ENCODE measurements at regions not wholly inside any gene's neighbourhood (a gene's known extent, or its start where the extent isn't known, plus 50 kb on each side); places are given as distances from the start of the nearest gene placed in this dataset.
"Not testable (repeated sequence)": the region's sequence is repeated elsewhere in the genome, so short reads cannot be mapped to it uniquely, and the experiment has no call there.

- Histone ChIP-seq H3K27me3 (ENCODE audit: control insufficient read depth, insufficient read depth, low read length) (no peaks in the 10 kb centered on the region), H3K9me3 (ENCODE audit: control insufficient read depth, insufficient read depth, low read length) (no peaks in the 10 kb centered on the region), H3K27ac (ENCODE audit: low read depth, low read length) (no peak overlapping the region), H3K4me3 (ENCODE audit: low read depth, low read length) (no peak overlapping the region), H3K9ac (ENCODE audit: low read depth, low read length) (no peak overlapping the region), H3K36me3 (ENCODE audit: control insufficient read depth, insufficient read depth, low read length) (no peaks in the 10 kb centered on the region), H3K4me1 (ENCODE audit: control insufficient read depth, insufficient read depth, low read length) (no peaks in the 10 kb centered on the region)
Observed at GRCh38 chr13:46498650-46499049, 54.3 kb upstream of the LRCH1 start.

- no peaks in the 10 kb centered on the region for H3K36me3 ChIP-seq (ENCODE audit: control insufficient read depth, insufficient read depth, low read length)
- H3K27me3 ChIP-seq (ENCODE audit: control insufficient read depth, insufficient read depth, low read length), result no peaks in the 10 kb centered on the region
- no peaks in the 10 kb centered on the region for H3K9me3 ChIP-seq (ENCODE audit: control insufficient read depth, insufficient read depth, low read length)
- no peak overlapping the region for H3K4me3 ChIP-seq (ENCODE audit: low read depth, low read length)
- H3K27ac ChIP-seq (ENCODE audit: low read depth, low read length), result no peak overlapping the region
- no peak overlapping the region for H3K9ac ChIP-seq (ENCODE audit: low read depth, low read length)
- no peaks in the 10 kb centered on the region for H3K4me1 ChIP-seq (ENCODE audit: control insufficient read depth, insufficient read depth, low read length)
Observed at GRCh38 chr13:46496086-46496485, 56.9 kb upstream of the LRCH1 start.

- H3K27ac ChIP-seq (ENCODE audit: low read depth, low read length), result no peak overlapping the region
- no peak overlapping the region for H3K4me3 ChIP-seq (ENCODE audit: low read depth, low read length)
- no peak overlapping the region for H3K9ac ChIP-seq (ENCODE audit: low read depth, low read length)
Observed at GRCh38 chr13:46495651-46496050, 57.3 kb upstream of the LRCH1 start.

GRCh38 chr13:46495066-46495465 lies 57.9 kb upstream of the LRCH1 start:
- H3K4me1 ChIP-seq (ENCODE audit: control insufficient read depth, insufficient read depth, low read length), result peaks cover 4% of the 10 kb centered on the region; the same call in 1 of the 2 replicates
- H3K9me3 ChIP-seq (ENCODE audit: control insufficient read depth, insufficient read depth, low read length), result no peaks in the 10 kb centered on the region
- no peak overlapping the region for H3K9ac ChIP-seq (ENCODE audit: low read depth, low read length)

More at GRCh38 chr13:46495651-46496050, 57.3 kb upstream of the LRCH1 start:
- Histone ChIP-seq H3K9me3 (ENCODE audit: control insufficient read depth, insufficient read depth, low read length) (no peaks in the 10 kb centered on the region), H3K36me3 (ENCODE audit: control insufficient read depth, insufficient read depth, low read length) (no peaks in the 10 kb centered on the region), H3K27me3 (ENCODE audit: control insufficient read depth, insufficient read depth, low read length) (no peaks in the 10 kb centered on the region), H3K4me1 (ENCODE audit: control insufficient read depth, insufficient read depth, low read length) (no peaks in the 10 kb centered on the region)

GRCh38 chr13:46492946-46493345 lies 60.0 kb upstream of the LRCH1 start:
- H3K36me3 ChIP-seq (ENCODE audit: control insufficient read depth, insufficient read depth, low read length), result no peaks in the 10 kb centered on the region
- no peaks in the 10 kb centered on the region for H3K27me3 ChIP-seq (ENCODE audit: control insufficient read depth, insufficient read depth, low read length)
- no peak overlapping the region for H3K4me3 ChIP-seq (ENCODE audit: low read depth, low read length)
- no peak overlapping the region for H3K9ac ChIP-seq (ENCODE audit: low read depth, low read length)
- H3K4me1 ChIP-seq (ENCODE audit: control insufficient read depth, insufficient read depth, low read length), result peaks cover 9% of the 10 kb centered on the region; the same call in 1 of the 2 replicates
- H3K27ac ChIP-seq (ENCODE audit: low read depth, low read length), result no peak overlapping the region
- no peaks in the 10 kb centered on the region for H3K9me3 ChIP-seq (ENCODE audit: control insufficient read depth, insufficient read depth, low read length)

More at GRCh38 chr13:46495066-46495465, 57.9 kb upstream of the LRCH1 start:
- H3K4me3 ChIP-seq (ENCODE audit: low read depth, low read length), result no peak overlapping the region
- H3K36me3 ChIP-seq (ENCODE audit: control insufficient read depth, insufficient read depth, low read length), result no peaks in the 10 kb centered on the region
- no peaks in the 10 kb centered on the region for H3K27me3 ChIP-seq (ENCODE audit: control insufficient read depth, insufficient read depth, low read length)
- no peak overlapping the region for H3K27ac ChIP-seq (ENCODE audit: low read depth, low read length)

GRCh38 chr13:46491641-46492040 lies 61.3 kb upstream of the LRCH1 start:
- Histone ChIP-seq H3K4me1 (ENCODE audit: control insufficient read depth, insufficient read depth, low read length) (peaks cover 9% of the 10 kb centered on the region; the same call in 1 of the 2 replicates), H3K27ac (ENCODE audit: low read depth, low read length) (no peak overlapping the region), H3K4me3 (ENCODE audit: low read depth, low read length) (no peak overlapping the region), H3K9me3 (ENCODE audit: control insufficient read depth, insufficient read depth, low read length) (no peaks in the 10 kb centered on the region), H3K27me3 (ENCODE audit: control insufficient read depth, insufficient read depth, low read length) (no peaks in the 10 kb centered on the region), H3K36me3 (ENCODE audit: control insufficient read depth, insufficient read depth, low read length) (no peaks in the 10 kb centered on the region), H3K9ac (ENCODE audit: low read depth, low read length) (no peak overlapping the region)

GRCh38 chr13:46490713-46491112 lies 62.3 kb upstream of the LRCH1 start:
- H3K27ac ChIP-seq (ENCODE audit: low read depth, low read length); H3K27me3 ChIP-seq (ENCODE audit: control insufficient read depth, insufficient read depth, low read length); H3K4me1 ChIP-seq (ENCODE audit: control insufficient read depth, insufficient read depth, low read length); H3K9me3 ChIP-seq (ENCODE audit: control insufficient read depth, insufficient read depth, low read length); H3K4me3 ChIP-seq (ENCODE audit: low read depth, low read length); H3K36me3 ChIP-seq (ENCODE audit: control insufficient read depth, insufficient read depth, low read length); H3K9ac ChIP-seq (ENCODE audit: low read depth, low read length): not testable (repeated sequence)

- peaks cover 9% of the 10 kb centered on the region; the same call in 1 of the 2 replicates for H3K4me1 ChIP-seq (ENCODE audit: control insufficient read depth, insufficient read depth, low read length)
- H3K9me3 ChIP-seq (ENCODE audit: control insufficient read depth, insufficient read depth, low read length), result no peaks in the 10 kb centered on the region
- H3K27me3 ChIP-seq (ENCODE audit: control insufficient read depth, insufficient read depth, low read length), result no peaks in the 10 kb centered on the region
- H3K4me3 ChIP-seq (ENCODE audit: low read depth, low read length), result no peak overlapping the region
- no peaks in the 10 kb centered on the region for H3K36me3 ChIP-seq (ENCODE audit: control insufficient read depth, insufficient read depth, low read length)
- H3K27ac ChIP-seq (ENCODE audit: low read depth, low read length), result no peak overlapping the region
- H3K9ac ChIP-seq (ENCODE audit: low read depth, low read length), result no peak overlapping the region
Observed at GRCh38 chr13:46490129-46490528, 62.8 kb upstream of the LRCH1 start.

GRCh38 chr13:46489586-46490023 lies 63.4 kb upstream of the LRCH1 start:
- Histone ChIP-seq H3K9ac (ENCODE audit: low read depth, low read length) (no peak overlapping the region), H3K4me1 (ENCODE audit: control insufficient read depth, insufficient read depth, low read length) (peaks cover 9% of the 10 kb centered on the region; the same call in 1 of the 2 replicates), H3K4me3 (ENCODE audit: low read depth, low read length) (no peak overlapping the region), H3K27ac (ENCODE audit: low read depth, low read length) (no peak overlapping the region), H3K36me3 (ENCODE audit: control insufficient read depth, insufficient read depth, low read length) (no peaks in the 10 kb centered on the region), H3K27me3 (ENCODE audit: control insufficient read depth, insufficient read depth, low read length) (no peaks in the 10 kb centered on the region), H3K9me3 (ENCODE audit: control insufficient read depth, insufficient read depth, low read length) (no peaks in the 10 kb centered on the region)

- no peaks in the 10 kb centered on the region for H3K36me3 ChIP-seq (ENCODE audit: control insufficient read depth, insufficient read depth, low read length)
- no peaks in the 10 kb centered on the region for H3K27me3 ChIP-seq (ENCODE audit: control insufficient read depth, insufficient read depth, low read length)
- H3K4me1 ChIP-seq (ENCODE audit: control insufficient read depth, insufficient read depth, low read length), result peaks cover 9% of the 10 kb centered on the region; the same call in 1 of the 2 replicates
- H3K9ac ChIP-seq (ENCODE audit: low read depth, low read length), result no peak overlapping the region
- H3K27ac ChIP-seq (ENCODE audit: low read depth, low read length), result no peak overlapping the region
- no peaks in the 10 kb centered on the region for H3K9me3 ChIP-seq (ENCODE audit: control insufficient read depth, insufficient read depth, low read length)
- H3K4me3 ChIP-seq (ENCODE audit: low read depth, low read length), result no peak overlapping the region
Observed at GRCh38 chr13:46487748-46488147, 65.2 kb upstream of the LRCH1 start.

GRCh38 chr13:46486270-46486669 lies 66.7 kb upstream of the LRCH1 start:
- H3K36me3 ChIP-seq (ENCODE audit: control insufficient read depth, insufficient read depth, low read length), result no peaks in the 10 kb centered on the region
- H3K9ac ChIP-seq (ENCODE audit: low read depth, low read length), result no peak overlapping the region
- H3K27ac ChIP-seq (ENCODE audit: low read depth, low read length), result no peak overlapping the region
- H3K4me1 ChIP-seq (ENCODE audit: control insufficient read depth, insufficient read depth, low read length), result peaks cover 9% of the 10 kb centered on the region; the same call in 1 of the 2 replicates
- no peak overlapping the region for H3K4me3 ChIP-seq (ENCODE audit: low read depth, low read length)
- no peaks in the 10 kb centered on the region for H3K9me3 ChIP-seq (ENCODE audit: control insufficient read depth, insufficient read depth, low read length)
- H3K27me3 ChIP-seq (ENCODE audit: control insufficient read depth, insufficient read depth, low read length), result no peaks in the 10 kb centered on the region

- H3K36me3 ChIP-seq (ENCODE audit: control insufficient read depth, insufficient read depth, low read length), result no peaks in the 10 kb centered on the region
- no peak overlapping the region for H3K9ac ChIP-seq (ENCODE audit: low read depth, low read length)
- no peak overlapping the region for H3K27ac ChIP-seq (ENCODE audit: low read depth, low read length)
- no peaks in the 10 kb centered on the region for H3K9me3 ChIP-seq (ENCODE audit: control insufficient read depth, insufficient read depth, low read length)
- H3K4me3 ChIP-seq (ENCODE audit: low read depth, low read length), result no peak overlapping the region
- peaks cover under 1% of the 10 kb centered on the region; the same call in 1 of the 2 replicates for H3K4me1 ChIP-seq (ENCODE audit: control insufficient read depth, insufficient read depth, low read length)
- H3K27me3 ChIP-seq (ENCODE audit: control insufficient read depth, insufficient read depth, low read length), result no peaks in the 10 kb centered on the region
Observed at GRCh38 chr13:46484561-46484960, 68.4 kb upstream of the LRCH1 start.
